ENCODE measurements at regions not wholly inside any gene's neighbourhood (a gene's known extent, or its start where the extent isn't known, plus 50 kb on each side); places are given as distances from the start of the nearest gene placed in this dataset.

DNA sequence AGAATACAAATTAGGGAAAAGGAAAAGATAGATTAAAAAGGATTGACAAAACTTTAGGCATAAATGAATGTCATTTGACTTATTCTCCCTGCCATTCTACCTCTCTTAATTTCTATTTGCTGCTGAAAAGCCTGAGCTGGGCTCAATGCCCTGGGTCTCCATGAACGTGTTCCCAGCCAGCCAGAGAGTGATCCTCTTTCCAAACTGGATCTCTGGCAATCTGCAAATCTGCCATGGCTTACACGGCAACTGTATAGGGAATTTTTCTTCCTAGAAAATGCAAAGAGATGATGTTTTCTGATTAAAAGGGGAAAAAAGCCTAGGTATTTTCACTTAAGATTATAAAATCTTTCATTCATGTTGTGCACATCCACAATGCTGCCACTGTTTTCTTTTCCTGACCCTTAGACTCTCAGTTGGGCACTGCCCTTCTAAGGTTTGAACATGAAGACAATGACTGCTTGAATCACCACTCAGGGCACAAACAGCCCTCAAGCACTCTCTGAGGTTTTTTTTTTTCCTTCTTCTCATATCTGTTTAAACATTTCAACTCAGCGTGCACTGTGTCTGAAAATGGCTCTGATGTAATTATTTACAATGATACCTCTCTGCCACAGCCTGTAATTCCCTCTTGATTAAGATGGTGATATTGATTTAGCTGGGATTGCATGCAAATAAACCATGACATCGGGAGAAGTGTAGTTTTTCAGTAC, 60.3 kb downstream of the DACT1 start:
- no peak for DNase-seq

DNA sequence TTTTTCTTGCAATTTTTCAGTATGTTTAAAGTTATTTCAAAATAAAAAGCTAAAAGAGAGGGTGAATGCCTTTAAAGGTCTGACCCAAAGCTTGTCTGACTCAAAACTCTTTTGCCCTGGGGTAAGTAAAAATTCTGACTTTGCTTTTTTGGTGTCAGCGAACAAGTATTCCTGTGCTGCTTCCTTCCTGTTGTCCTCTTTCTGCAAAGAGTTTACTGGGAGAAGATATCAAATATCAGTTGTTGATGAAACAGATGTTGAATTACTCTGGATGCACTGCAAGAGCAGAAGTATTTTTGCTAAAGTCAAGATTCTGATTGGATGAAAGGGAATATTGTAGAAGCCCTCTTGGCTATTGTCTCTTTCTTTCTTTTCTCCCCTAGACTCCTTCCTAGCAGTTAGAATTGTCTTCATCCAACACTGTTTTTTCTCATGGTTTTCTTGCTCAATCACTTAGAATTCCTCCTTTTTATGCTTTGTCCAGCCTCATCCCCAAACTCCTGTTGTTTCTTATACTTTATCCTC, 62.0 kb downstream of the DACT1 start:
- DNase-seq = no peak

DNA sequence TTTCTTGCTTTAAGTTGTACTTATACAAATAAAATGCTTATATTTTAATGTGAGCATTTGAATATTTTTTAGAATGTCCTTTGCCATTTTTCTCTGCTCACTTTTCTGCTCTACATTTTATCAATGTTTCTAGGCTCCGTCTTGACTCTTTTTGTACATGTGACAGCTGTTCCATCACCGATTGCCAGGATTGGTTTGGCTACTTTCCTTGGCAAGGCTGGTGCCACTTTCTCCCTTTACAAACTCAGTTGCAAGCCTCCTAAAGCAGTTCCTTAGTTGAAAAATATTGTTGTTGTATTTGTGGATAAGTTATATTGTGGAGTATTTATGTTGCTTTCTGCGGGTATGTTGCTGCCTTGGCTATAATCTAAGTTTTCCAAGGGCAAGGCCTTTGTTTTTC, 63.4 kb downstream of the DACT1 start:
- DNase-seq = no peak

DNA sequence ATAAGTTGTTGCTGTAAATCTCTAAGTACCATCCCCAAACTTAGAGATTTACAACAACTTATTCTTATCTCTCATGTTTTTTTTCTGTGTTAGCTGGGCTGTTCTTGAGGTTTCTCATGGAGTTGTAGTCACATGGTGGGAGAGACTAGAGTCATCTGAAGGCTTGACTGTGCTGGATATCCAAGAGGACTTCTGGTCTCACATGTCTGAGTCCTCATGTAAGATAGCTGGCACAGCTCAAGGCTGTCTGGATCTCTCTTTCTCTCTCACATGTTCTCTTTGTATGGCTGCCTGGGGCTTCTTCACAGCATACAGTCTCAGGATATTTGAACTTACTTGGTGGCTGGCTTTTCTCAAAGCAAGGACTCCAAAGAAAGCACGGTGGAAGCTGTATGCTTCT, 63.8 kb downstream of the DACT1 start:
- no peak for DNase-seq

DNA sequence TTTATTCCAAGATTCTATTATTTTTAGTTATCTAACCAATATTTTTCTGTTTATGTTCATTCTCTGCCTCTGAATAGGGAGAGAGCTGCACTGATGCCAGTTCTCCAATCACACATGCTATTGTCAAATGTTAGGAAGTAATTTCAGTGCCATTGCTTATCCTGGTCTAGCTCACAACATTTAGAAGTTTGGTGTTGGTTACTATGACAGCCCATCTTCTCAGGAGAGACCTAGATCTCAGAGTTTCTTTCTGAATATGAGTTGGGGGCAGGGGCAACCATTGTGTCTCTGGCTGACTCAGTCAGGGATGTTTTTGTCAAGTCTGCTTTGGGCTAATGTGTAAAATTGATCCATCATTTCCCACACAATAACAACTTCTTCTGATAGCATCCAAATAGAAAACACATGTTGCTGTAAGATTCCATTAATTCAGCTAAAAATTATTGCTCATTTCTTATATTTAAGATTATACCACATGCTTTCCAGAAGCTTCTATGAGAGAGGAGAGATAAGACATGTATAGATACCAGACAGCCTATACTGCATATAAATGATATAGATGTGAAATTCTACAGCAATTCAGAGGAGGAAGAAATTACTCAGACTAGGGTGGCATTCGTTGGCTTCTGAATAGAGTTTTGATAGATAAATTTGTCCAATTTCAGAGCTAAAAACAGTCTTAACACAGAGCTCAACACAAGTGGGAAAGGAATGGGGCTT, 64.8 kb downstream of the DACT1 start:
- DNase-seq = no peak

DNA sequence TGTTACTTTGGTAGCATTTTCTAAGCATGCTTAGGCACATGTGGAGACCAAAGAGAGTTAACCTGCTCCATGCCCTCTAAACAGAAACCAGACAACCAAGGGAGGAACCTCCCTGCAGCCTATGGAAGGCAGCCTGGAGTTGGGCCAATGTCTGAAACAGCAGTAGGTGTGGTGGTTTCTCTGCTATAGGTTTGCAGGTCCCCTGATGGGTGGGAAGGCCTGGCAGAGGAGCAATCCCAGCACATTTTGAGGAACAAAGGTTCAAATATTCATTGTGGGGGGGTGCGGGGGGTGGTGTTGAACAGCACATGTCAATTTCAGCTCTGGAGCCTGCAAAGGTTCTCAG, 65.4 kb downstream of the DACT1 start:
- DNase-seq = no peak

DNA sequence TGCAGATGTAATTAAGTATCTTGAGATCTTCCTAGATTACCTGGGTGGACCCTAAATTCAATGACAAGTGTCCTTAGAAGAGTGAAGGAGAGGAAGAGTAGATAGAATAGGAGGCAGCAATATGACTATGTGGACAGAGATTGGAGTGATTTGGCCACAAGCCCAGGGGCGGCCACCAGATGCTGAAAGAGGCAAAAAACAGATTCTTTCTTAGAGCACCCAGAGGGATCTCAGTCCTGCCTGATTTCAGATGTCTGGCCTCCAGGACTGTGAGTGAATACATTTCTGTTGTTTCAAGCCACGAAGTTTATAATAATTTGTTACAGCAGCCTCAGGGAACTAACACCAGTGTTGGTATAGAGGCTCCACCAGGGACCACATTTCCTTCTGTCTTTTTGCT, 67.3 kb downstream of the DACT1 start:
- no peak for DNase-seq

DNA sequence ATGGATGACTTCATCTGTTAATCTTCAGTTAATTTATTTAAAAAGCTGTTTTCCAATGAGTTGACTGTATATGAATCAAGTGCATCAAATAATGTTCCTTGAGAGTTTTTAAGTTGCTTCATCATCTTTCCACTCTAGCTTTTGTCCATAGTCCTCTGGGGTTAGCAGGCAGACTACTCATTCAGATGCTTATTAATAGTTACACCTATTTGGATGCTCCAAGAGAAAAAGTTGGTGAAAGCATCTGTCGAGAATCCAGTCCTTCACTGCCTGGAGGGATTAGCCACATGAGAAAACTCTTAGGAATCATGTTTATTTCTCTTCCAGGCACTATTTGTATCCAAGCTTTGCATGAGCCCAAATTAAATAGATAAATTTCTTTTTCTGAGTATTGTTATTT, 70.2 kb downstream of the DACT1 start:
- DNase-seq = no peak

DNA sequence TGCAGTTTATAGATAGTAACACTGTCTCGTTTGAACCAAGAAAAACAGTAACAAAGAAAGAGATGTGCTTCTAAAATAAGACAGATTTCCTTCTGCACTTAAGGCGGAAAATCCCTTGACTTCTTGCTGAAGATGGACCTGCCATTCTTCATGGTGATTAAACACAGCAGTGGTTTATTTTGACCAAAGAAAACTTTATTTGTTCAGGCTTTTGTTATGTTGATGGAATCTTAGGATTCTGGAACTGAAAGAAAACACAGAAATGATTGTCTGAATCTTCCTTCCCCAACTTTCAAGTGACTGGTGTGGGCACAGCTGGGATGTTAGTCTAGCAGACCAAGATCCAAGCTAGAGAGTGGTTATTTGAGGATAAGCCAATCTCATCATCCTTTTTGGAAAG, 72.2 kb downstream of the DACT1 start:
- no peak for DNase-seq

DNA sequence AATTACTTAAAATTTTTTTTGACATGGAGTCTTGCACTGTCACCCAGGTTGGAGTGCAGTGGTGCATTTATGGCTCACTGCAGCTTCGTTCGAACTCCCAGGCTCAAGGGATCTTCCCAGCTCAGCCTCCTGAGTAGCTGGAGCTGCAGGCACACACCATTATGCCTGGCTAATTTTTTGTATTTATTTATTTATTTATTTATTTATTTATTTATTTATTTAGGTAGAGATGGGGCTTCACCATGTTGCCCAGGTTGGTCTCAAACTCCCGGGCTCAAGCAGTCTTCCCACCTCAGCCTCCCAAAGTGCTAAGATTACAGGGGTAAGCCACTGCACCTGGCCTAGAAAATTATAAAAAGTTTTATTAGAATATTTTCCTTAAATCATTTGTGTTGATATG, 73.6 kb downstream of the DACT1 start:
- no peak for DNase-seq

DNA sequence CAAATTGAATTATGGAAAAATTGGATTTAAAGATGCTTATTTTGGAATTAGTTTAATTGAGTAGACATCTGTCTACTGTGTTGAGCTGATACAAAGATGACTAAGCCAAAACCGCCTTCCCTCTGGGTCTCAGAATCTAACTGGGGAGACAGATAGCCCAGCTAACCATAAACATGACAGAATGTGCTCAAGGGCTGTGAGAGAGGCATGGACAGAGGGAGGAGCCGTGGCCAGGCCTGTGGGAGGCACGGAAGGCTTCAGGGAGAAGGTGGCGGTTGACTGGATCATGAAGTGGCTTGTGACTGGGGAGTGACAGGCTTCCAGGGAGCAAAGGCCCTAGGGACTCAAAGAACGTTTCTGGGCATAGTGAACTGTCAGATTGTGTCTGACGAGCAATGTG, 74.6 kb downstream of the DACT1 start:
- no peak for DNase-seq

DNA sequence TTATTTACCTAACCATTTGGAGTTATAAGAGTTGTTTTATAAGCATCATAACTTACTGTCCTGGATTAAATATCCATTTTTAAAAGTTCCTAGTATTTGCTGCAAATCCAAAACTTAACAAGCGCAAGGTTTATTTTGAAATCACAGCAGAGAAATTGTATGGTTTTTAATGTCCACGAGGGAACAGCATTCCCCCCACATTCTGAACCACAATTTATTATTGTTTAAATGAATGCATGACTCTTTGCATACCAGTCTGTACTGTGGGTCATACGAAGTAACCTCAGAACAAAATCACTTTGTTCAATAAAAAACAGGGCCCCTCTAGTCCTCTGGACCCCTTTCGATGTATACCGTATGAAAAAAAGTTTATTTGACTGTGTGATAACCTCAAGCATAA, 75.9 kb downstream of the DACT1 start:
- no peak for DNase-seq

DNA sequence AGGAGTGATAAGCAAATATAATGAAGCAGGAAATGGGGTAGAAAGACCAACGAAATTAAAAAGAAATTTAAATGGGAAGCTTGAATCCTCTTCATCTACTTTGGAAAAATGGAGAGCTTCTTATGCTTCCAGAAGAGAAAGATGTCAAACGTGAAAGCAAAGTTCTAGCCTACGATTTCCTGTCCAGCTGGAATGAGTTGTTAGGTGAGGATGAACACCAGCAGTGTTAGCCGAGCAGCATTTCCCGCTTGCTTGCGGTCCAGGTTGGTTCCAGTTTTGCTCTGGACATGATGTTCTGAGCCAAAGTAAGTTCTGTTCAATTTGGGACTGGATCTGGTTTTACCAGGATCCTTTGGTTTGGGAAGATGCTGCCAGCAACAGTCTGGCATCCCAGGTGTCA, 78.9 kb downstream of the DACT1 start:
- DNase-seq = no peak

DNA sequence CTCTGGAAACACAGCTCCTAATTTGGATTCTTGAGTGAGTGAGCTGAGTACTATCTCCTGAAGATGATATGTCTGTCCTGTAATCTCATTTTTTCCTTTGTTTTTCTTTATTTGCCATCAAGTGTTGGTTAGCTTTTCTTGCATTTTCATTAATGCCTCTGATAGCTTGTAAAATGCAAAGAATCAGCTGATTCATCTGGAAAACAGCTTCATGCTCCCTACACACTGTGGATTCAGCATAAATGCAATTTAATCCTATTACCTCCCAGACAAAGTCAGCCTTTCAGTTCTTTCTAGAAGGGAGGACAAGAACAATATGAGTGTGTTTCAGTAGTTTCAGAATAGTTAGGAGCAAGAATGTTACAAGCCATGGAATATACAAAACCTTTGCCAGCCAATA, 79.4 kb downstream of the DACT1 start:
- no peak for DNase-seq

DNA sequence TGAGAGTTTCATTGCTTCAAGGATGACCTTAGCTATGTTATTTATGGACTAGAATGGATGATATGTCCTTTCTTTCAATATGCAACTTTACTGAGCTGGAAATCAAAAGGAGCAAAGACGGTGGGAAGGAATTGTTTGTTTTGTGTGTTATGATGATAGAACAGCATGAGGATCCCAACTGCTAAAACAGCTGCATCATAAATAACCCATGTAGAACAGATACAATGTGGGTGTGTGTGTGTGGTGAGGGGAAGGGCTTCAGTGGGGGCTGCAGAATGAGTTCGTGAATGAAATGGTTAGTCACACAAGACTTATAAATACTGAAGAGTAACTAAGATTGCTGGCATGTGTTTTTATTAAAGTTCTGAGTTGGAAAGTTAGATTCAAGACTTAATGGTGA, 80.1 kb downstream of the DACT1 start:
- DNase-seq = no peak

DNA sequence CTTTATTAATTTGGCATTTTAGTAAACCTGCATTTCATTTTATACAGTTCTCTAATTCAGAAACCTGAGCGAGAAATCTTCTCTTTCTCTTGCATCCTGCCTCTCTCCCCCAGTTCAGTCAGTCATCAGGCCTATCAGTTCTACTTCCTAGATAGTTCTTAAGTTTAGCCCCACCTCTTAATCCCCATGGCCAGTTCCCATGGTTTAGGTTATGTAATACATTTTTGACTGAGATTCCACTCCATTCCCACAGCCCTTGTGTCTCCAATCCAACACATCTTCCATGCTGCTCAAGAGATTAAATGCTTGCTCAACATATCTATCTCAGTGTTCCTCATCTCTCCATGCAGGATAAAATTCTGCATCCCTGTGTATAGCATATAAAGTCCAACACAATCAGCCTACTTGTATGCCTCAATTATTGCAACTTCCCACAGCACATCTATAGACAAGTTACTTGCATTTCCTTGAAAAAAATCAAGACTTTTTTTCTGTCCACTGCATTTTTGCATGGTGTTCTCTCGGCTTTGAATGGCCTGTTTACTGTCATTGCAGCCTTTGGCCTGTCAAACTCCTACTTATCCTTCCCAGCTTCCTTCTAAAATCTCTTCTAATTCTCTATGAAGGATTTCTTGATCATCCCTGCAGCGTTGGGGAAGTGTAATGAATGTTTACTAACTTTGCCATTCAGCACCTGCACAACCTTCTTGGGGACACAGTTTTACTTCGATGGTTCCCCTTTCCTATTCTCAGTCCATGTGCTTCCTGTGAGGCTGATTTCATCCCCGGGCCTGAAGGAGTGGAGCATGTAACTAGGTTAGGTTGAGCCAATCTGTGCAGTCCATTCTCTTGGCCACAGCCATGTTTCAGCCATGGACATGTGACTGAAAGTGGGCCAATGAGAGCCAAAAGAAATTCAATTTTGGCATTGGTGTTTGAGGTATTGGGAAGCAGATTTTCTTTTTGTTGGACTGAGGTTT, 80.8 kb downstream of the DACT1 start:
- DNase-seq = no peak

DNA sequence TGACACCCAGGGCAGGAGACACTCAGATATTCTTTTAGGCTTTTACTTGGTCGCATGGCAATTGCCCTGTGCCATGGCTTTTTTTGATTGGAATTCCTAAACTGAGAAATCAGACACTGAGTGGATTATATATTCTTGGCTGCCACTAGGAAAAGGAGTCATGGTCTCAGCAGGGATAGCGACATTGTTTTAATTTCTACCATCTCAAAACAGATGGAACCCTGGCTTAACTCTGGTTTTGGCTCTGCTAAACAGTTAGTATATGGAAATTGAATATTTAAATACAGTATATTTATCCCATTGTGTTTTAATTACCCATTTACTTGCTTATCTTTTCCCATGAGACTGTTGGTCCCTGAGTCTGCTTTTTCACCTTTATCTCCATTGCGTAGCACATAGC, 84.0 kb downstream of the DACT1 start:
- no peak for DNase-seq

DNA sequence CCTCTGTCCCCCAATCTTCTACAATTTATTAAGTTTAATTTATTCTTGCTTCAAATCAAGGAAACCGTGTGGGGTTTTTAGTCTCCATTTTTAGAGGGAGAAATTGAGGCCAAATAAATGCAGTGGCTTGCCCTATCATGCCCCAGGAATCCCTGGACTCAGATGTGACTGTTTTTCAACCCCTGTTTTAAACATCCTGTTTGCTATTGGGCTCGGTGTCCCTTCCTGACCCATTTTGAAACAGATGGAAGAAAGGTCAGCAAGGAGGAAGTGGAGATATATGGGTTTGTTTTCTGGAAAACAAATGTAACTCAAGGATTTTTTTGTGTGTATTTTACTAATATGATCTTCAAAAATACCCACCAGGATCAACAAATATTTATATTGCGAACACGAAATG, 84.7 kb downstream of the DACT1 start:
- DNase-seq = no peak

DNA sequence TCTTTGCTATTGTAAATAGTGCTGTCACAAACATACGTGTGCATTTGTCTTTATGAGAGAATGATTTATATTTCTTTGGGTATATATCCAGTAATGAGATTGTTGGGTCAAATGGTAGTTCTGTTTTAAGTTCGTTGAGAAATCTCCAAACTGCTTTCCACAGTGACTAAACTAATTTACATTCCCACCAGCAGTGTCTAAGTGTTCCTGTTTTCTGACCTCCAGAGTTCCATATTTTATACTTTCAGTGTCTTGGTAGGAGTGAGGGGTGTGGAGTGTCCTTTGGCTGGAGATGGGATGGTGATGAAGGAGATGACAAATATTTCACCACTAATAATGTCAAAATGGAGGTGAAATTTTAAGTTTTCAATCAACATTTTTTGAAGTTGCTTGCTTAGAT, 86.4 kb downstream of the DACT1 start:
- no peak for DNase-seq

DNA sequence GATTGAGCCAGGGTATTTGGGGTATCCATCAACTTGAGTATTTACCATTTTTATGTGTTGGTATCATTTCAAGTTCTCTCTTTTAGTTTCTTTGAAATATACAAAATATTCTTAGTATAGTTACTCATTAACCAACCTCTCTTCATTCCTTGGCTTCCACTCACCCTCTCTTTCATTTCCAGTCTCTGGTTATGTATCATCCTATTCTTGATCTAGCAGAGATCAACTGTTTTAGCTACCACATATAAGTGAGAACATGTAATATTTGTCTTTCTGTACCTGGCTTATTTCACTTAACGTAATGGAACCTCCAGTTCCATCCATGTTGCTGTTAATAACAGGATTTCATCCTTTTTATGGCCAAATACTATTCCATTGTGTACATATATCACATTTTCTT, 86.9 kb downstream of the DACT1 start:
- DNase-seq = no peak

DNA sequence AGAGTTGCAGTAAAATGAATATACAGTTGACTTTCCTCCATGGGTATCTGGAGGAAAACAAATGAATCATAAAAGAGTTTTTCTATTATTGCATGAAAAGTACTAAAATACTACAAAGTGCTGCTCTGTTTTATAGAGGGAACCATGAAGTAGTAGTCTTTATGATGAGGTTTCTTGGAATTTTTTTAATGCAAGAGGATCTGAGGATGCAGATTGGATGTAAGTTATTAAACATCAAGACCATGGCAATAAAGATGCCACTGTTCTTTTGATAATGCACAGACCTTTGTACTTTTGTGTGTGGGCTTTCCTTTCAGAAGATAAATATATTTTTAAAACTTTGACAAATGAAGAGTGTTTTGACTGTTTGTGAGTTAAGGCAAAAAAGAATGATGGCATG, 87.5 kb downstream of the DACT1 start:
- no peak for DNase-seq

DNA sequence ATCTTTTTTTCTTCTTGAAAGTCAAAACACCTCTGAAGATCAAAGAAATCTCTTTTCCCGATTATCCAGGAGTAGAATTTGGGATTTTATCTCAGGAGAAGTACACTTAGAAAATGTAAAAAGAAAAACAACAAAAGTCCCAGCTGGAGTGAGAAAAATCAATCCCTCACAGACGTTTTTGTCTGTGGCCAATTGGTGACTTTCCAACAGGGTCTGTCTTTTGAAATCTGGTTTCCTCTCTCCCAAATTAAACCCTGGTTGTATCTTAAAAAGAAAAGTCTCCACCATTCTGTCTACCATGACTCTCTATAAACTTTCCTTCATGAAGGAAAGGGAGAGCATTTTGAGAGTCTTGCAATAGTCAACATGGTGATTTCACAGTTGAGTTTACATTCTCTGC, 88.1 kb downstream of the DACT1 start:
- DNase-seq = no peak

DNA sequence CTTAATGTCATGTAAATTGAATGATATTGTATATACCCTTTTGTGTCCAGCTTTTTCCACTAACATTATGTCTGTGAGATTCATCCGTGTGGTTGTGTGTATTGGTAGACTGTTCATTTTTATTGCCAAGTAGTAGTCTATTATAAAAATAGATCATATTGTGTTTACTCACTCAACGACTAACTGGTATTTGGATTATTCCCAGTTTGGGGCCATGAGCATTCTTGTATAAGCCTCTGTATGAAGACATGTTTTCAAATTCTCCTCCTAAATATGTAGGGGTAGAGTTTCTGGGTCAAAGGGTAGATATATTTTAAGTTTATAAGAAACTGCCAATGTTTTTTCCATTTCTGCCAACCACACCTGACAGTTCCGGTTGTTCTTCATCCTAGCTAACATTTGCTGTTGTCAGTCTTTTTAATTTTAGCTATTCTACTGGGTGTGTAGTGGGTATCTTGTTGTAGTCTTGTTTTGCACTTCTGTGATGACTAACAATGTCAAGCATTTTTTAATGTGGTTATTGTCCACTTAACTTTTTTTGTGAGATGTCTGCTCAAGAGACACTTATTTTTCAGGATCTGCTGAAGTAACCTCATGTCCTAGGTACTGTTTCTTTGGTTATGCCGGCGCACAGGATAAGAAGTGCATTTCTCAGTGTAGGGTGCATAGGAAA, 93.2 kb downstream of the DACT1 start:
- DNase-seq = no peak
